ENCODE measurements at regions not wholly inside any gene's neighbourhood (a gene's known extent, or its start where the extent isn't known, plus 50 kb on each side); places are given as distances from the start of the nearest gene placed in this dataset.

GRCh38 chr7:67843001-67843565, 846.5 kb downstream of the TYW1 start:
- no peak for DNase-seq (ENCODE audit: low spot score)

- DNase-seq (ENCODE audit: low spot score) = no peak
Observed at GRCh38 chr7:67843615-67844014, 847.0 kb downstream of the TYW1 start.

GRCh38 chr7:67847092-67847787, 850.6 kb downstream of the TYW1 start:
- DNase-seq (ENCODE audit: low spot score) = no peak

GRCh38 chr7:67854221-67855178, 857.9 kb downstream of the TYW1 start:
- DNase-seq (ENCODE audit: low spot score) = no peak

- DNase-seq (ENCODE audit: low spot score) = no peak
Observed at GRCh38 chr7:67855322-67855721, 858.7 kb downstream of the TYW1 start.

- no peak for DNase-seq (ENCODE audit: low spot score)
Observed at GRCh38 chr7:67856046-67856445, 859.4 kb downstream of the TYW1 start.

GRCh38 chr7:67857698-67858097, 861.1 kb downstream of the TYW1 start:
- DNase-seq (ENCODE audit: low spot score) = no peak

GRCh38 chr7:67858931-67859330, 862.3 kb downstream of the TYW1 start:
- no peak for DNase-seq (ENCODE audit: low spot score)

GRCh38 chr7:67863911-67864310, 867.3 kb downstream of the TYW1 start:
- no peak for DNase-seq (ENCODE audit: low spot score)

GRCh38 chr7:67866054-67866453, 869.4 kb downstream of the TYW1 start:
- no peak for DNase-seq (ENCODE audit: low spot score)

GRCh38 chr7:67866812-67867211, 870.2 kb downstream of the TYW1 start:
- no peak for DNase-seq (ENCODE audit: low spot score)

- no peak for DNase-seq (ENCODE audit: low spot score)
Observed at GRCh38 chr7:67870396-67870795, 873.8 kb downstream of the TYW1 start.

GRCh38 chr7:67875558-67875957, 878.9 kb downstream of the TYW1 start:
- no peak for DNase-seq (ENCODE audit: low spot score)

- no peak for DNase-seq (ENCODE audit: low spot score)
Observed at GRCh38 chr7:67878808-67879207, 882.2 kb downstream of the TYW1 start.

GRCh38 chr7:67882843-67883242, 886.2 kb downstream of the TYW1 start:
- no peak for DNase-seq (ENCODE audit: low spot score)

- DNase-seq (ENCODE audit: low spot score) = no peak
Observed at GRCh38 chr7:67890316-67890715, 893.7 kb downstream of the TYW1 start.

GRCh38 chr7:67894746-67895145, 898.1 kb downstream of the TYW1 start:
- DNase-seq (ENCODE audit: low spot score) = no peak

GRCh38 chr7:67896721-67897120, 900.1 kb downstream of the TYW1 start:
- no peak for DNase-seq (ENCODE audit: low spot score)

- no peak for DNase-seq (ENCODE audit: low spot score)
Observed at GRCh38 chr7:67900456-67900855, 903.8 kb downstream of the TYW1 start.

GRCh38 chr7:67901808-67902480, 905.3 kb downstream of the TYW1 start:
- no peak for DNase-seq (ENCODE audit: low spot score)

GRCh38 chr7:67907792-67908191, 911.2 kb downstream of the TYW1 start:
- no peak for DNase-seq (ENCODE audit: low spot score)

- DNase-seq (ENCODE audit: low spot score) = no peak
Observed at GRCh38 chr7:67912437-67912836, 915.8 kb downstream of the TYW1 start.

Measured in ecto neural progenitor cell (in vitro differentiated cells).